Memory B cell (primary cell): ENCODE measurements at regions not wholly inside any gene's neighbourhood (a gene's known extent, or its start where the extent isn't known, plus 50 kb on each side); places are given as distances from the start of the nearest gene placed in this dataset.
"Not testable (repeated sequence)": the region's sequence is repeated elsewhere in the genome, so short reads cannot be mapped to it uniquely, and the experiment has no call there.

ENCODE experiments used
- ATAC-seq: fragments of 150-1000 bp; cut with Tn5 transposase; 2 replicates; pipeline ENCODE4 v1.10.0; 2021; ENCODE audit warnings: low read depth, mild to moderate bottlenecking, moderate library complexity
- DNase-seq, 2 donors: peaks; one replicate each; pipeline ENCODE4 v3.0.0; 2022; ENCODE audit warnings: low spot score in 2 of 2
- H3K27ac Mint-ChIP-seq: one replicate; pipeline ENCODE4 v1.8.0; 2022; ENCODE audit warnings: mild to moderate bottlenecking, moderate library complexity, mixed read lengths
- H3K27me3 Mint-ChIP-seq: one replicate; pipeline ENCODE4 v1.8.0; 2022; ENCODE audit warnings: mixed read lengths
- H3K36me3 Mint-ChIP-seq: one replicate; pipeline ENCODE4 v1.8.0; 2022; ENCODE audit warnings: mild to moderate bottlenecking, mixed read lengths
- H3K4me1 Mint-ChIP-seq: one replicate; pipeline ENCODE4 v1.8.0; 2022; ENCODE audit warnings: mixed read lengths
- H3K4me3 Mint-ChIP-seq: one replicate; pipeline ENCODE4 v1.8.0; 2022; ENCODE audit warnings: mild to moderate bottlenecking, moderate library complexity, mixed read lengths
- H3K9me3 Mint-ChIP-seq: one replicate; pipeline ENCODE4 v1.8.0; 2022; ENCODE audit warnings: mixed read lengths

DNA sequence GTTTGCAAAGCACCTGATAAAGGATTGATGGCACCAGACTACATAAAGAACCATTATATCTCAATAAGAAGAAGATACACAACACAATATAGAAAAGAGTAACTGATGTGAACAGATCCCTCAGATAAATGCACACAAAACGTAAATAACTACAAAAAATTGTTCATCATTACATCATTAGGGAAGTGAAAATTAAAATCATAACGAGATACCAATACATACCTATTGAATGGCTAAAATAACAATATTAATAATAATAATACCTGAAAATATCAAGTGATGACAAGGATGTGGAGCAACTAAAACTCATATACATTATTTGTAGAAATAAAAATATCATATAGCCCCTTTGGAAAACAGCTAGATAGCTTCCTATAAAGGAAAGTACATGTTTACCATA lies 469.5 kb downstream of the DMRTA1 start:
- Mint-ChIP-seq H3K36me3 (no peaks in the 10 kb centered on the region), H3K9me3 (peaks cover 3% of the 10 kb centered on the region), H3K4me1 (no peaks in the 10 kb centered on the region), H3K27me3 (no peaks in the 10 kb centered on the region), H3K4me3 (no peak overlapping the region), H3K27ac (no peak overlapping the region)
- DNase-seq (no peak), ATAC-seq (no peak)

DNA sequence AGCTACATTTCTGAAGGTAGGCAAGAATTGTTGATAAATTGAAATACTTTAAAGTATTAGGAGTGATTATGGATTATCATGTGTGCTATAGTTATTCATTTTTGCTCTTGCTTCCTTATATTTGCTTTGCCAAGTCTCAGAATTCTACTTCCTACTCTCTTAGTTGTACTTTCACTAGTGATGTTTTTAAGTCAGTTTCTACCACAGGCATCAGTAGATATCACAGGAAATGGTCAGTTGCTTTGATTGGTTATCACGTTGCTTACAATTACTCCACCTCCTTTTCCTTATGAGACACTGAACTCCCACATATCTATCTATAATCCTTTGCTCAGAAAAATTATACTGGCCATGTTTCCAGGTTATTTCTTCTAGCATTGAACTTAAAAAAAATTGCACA lies 472.8 kb downstream of the DMRTA1 start:
- DNase-seq (no peak), ATAC-seq (no peak)
- Mint-ChIP-seq H3K4me1 (no peaks in the 10 kb centered on the region), H3K9me3 (peaks cover 3% of the 10 kb centered on the region), H3K36me3 (no peaks in the 10 kb centered on the region), H3K4me3 (no peak overlapping the region), H3K27ac (no peak overlapping the region), H3K27me3 (no peaks in the 10 kb centered on the region)

DNA sequence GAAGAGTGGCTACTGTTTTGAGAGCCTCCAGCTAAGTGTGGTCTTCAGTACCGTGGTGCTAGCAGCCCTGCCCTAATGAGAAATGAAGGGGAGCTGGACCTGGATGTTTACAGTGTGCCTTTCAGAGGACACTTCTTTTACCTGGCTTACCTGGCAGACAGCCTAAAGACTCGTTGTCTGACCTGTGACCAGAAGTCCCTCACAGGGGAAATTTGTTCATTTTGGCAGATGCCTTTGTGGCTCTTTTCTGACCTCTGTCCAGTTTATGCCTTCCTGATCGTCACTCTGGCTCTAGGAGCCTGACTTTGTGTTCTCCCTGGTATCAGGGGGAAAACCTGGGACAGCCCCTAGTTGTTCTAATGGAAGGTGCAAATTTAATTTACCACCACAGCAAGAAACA lies 475.1 kb downstream of the DMRTA1 start:
- H3K9me3 Mint-ChIP-seq = peaks cover 3% of the 10 kb centered on the region
- H3K27ac Mint-ChIP-seq = no peak overlapping the region
- H3K36me3 Mint-ChIP-seq = no peaks in the 10 kb centered on the region
- ATAC-seq (no peak), DNase-seq (no peak)
- H3K4me1 Mint-ChIP-seq = no peaks in the 10 kb centered on the region
- H3K4me3 Mint-ChIP-seq = no peak overlapping the region
- no peaks in the 10 kb centered on the region for H3K27me3 Mint-ChIP-seq

DNA sequence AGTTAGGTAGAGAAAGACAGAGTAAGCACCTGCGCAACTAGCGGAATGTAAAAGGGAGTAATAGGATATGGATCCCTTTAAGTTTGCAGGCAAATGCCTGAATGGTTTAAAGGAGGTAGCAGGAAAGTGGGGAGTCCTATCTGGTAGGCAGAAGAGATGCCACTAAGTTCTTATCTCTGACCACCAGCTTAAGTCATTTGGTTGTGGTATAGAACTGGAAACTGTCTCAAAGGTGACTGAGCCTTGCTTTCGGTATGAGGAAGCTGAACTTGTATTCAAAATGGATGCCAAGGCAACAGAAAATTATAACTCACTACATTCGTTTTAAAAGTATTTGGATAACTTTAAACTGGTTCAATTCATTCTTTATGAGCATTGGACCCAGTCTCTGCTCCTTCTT lies 475.6 kb downstream of the DMRTA1 start:
- H3K27ac Mint-ChIP-seq = no peak overlapping the region
- ATAC-seq = no peak

GRCh38 chr9:22954550-22954949 lies 507.9 kb downstream of the DMRTA1 start:
- Mint-ChIP-seq H3K4me3 (no peak overlapping the region), H3K27me3 (no peaks in the 10 kb centered on the region), H3K9me3 (no peaks in the 10 kb centered on the region), H3K36me3 (no peaks in the 10 kb centered on the region), H3K4me1 (no peaks in the 10 kb centered on the region), H3K27ac (no peak overlapping the region)
- no peak for DNase-seq
- no peak for ATAC-seq

More for the DNA sequence above, 475.6 kb downstream of the DMRTA1 start:
- H3K4me3 Mint-ChIP-seq = no peak overlapping the region
- no peaks in the 10 kb centered on the region for H3K27me3 Mint-ChIP-seq
- no peaks in the 10 kb centered on the region for H3K4me1 Mint-ChIP-seq
- peaks cover 3% of the 10 kb centered on the region for H3K9me3 Mint-ChIP-seq
- H3K36me3 Mint-ChIP-seq = no peaks in the 10 kb centered on the region
- DNase-seq = no peak

DNA sequence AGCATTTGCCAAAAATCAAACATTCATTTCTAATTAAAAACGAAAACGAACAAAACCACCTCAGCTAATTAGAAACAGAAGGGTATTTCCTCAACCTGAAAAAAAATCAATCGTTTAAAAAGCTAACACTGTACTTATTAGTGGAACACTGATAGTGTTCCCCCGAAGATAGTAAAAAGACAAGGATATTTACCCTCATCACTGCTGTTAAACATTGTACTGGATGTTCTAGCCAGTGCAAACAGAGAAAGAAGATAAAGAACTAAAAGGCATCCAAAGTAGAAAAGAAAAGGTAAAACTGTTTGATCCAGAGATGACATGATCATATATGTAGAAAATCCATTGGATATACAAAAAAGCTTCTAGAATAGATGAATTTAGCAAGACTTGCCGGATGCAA lies 508.3 kb downstream of the DMRTA1 start:
- no peaks in the 10 kb centered on the region for H3K27me3 Mint-ChIP-seq
- no peaks in the 10 kb centered on the region for H3K9me3 Mint-ChIP-seq
- DNase-seq (no peak), ATAC-seq (no peak)
- no peak overlapping the region for H3K27ac Mint-ChIP-seq
- no peaks in the 10 kb centered on the region for H3K36me3 Mint-ChIP-seq
- H3K4me3 Mint-ChIP-seq = no peak overlapping the region
- no peaks in the 10 kb centered on the region for H3K4me1 Mint-ChIP-seq

- Mint-ChIP-seq H3K36me3 (no peaks in the 10 kb centered on the region), H3K9me3 (peaks cover 2% of the 10 kb centered on the region), H3K27ac (no peak overlapping the region), H3K4me1 (no peaks in the 10 kb centered on the region), H3K27me3 (no peaks in the 10 kb centered on the region), H3K4me3 (no peak overlapping the region)
- ATAC-seq (no peak), DNase-seq (no peak)
Measured at GRCh38 chr9:22969350-22969979, 522.8 kb downstream of the DMRTA1 start.

GRCh38 chr9:22970434-22970975 lies 523.9 kb downstream of the DMRTA1 start:
- DNase-seq (no peak), ATAC-seq (no peak)
- Mint-ChIP-seq H3K27me3 (no peaks in the 10 kb centered on the region), H3K4me1 (no peaks in the 10 kb centered on the region), H3K4me3 (no peak overlapping the region), H3K9me3 (peaks cover 2% of the 10 kb centered on the region), H3K36me3 (no peaks in the 10 kb centered on the region), H3K27ac (no peak overlapping the region)

DNA sequence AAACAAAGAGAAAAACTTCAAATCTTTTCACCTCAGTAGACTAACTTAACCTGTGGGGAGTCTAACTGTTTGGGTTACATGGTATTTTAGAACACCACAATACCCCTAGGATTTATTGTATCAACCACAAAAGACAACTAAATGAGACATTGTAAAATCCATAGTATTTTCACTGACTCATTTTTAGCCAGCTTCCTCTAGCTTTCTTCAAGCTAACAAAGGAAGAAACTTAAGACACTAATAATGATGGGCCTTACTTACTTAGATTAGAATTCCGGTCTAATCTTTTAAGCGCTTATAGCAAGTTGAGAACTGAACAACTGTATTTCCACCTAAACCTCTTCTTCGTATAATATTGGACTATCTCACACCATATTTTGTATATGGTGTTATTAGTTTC lies 529.3 kb downstream of the DMRTA1 start:
- H3K27me3 Mint-ChIP-seq = no peaks in the 10 kb centered on the region
- H3K27ac Mint-ChIP-seq = no peak overlapping the region
- no peak for ATAC-seq
- no peaks in the 10 kb centered on the region for H3K4me1 Mint-ChIP-seq
- no peak for DNase-seq
- peaks cover 2% of the 10 kb centered on the region for H3K9me3 Mint-ChIP-seq
- H3K36me3 Mint-ChIP-seq = no peaks in the 10 kb centered on the region
- H3K4me3 Mint-ChIP-seq = no peak overlapping the region

GRCh38 chr9:22976454-22976853 lies 529.8 kb downstream of the DMRTA1 start:
- H3K36me3 Mint-ChIP-seq = no peaks in the 10 kb centered on the region
- ATAC-seq (no peak), DNase-seq (no peak)
- no peak overlapping the region for H3K4me3 Mint-ChIP-seq
- no peaks in the 10 kb centered on the region for H3K4me1 Mint-ChIP-seq
- no peaks in the 10 kb centered on the region for H3K27me3 Mint-ChIP-seq
- H3K27ac Mint-ChIP-seq = no peak overlapping the region
- H3K9me3 Mint-ChIP-seq = peaks cover 2% of the 10 kb centered on the region

DNA sequence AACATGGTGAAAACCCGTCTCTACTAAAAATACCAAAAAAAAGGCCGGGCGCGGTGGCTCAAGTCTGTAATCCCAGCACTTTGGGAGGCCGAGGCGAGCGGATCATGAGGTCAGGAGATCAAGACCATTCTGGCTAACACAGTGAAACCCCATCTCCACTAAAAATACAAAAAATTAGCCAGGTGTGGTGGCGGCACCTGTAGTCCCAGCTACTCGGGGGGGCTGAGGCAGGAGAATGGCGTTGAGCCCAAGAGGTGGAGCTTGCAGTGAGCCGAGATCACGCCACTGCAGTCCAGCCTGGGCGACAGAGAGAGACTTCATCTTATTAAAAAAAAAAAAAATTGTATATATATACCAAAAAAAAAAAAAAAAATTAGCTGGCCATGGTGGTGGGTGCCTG lies 533.8 kb downstream of the DMRTA1 start:
- H3K27ac Mint-ChIP-seq, H3K27me3 Mint-ChIP-seq, H3K36me3 Mint-ChIP-seq, ATAC-seq, H3K4me1 Mint-ChIP-seq, DNase-seq, H3K4me3 Mint-ChIP-seq, H3K9me3 Mint-ChIP-seq: not testable (repeated sequence)

GRCh38 chr9:22986556-22986955 lies 539.9 kb downstream of the DMRTA1 start:
- H3K36me3 Mint-ChIP-seq = no peaks in the 10 kb centered on the region
- H3K9me3 Mint-ChIP-seq = peaks cover 9% of the 10 kb centered on the region
- no peak overlapping the region for H3K27ac Mint-ChIP-seq
- H3K4me3 Mint-ChIP-seq = no peak overlapping the region
- DNase-seq = no peak
- no peaks in the 10 kb centered on the region for H3K27me3 Mint-ChIP-seq
- no peak for ATAC-seq
- H3K4me1 Mint-ChIP-seq = peaks cover under 1% of the 10 kb centered on the region

GRCh38 chr9:22990349-22990748 lies 543.7 kb downstream of the DMRTA1 start:
- ATAC-seq (no peak), DNase-seq (no peak)
- H3K9me3 Mint-ChIP-seq = peaks cover 5% of the 10 kb centered on the region
- no peak overlapping the region for H3K27ac Mint-ChIP-seq
- H3K27me3 Mint-ChIP-seq = no peaks in the 10 kb centered on the region
- H3K4me1 Mint-ChIP-seq = peaks cover 2% of the 10 kb centered on the region
- no peak overlapping the region for H3K4me3 Mint-ChIP-seq
- no peaks in the 10 kb centered on the region for H3K36me3 Mint-ChIP-seq

GRCh38 chr9:22992780-22993179 lies 546.2 kb downstream of the DMRTA1 start:
- H3K36me3 Mint-ChIP-seq = no peaks in the 10 kb centered on the region
- H3K27me3 Mint-ChIP-seq = no peaks in the 10 kb centered on the region
- H3K4me1 Mint-ChIP-seq = peaks cover 2% of the 10 kb centered on the region
- H3K27ac Mint-ChIP-seq = no peak overlapping the region
- H3K9me3 Mint-ChIP-seq = peaks cover 5% of the 10 kb centered on the region
- DNase-seq = no peak
- H3K4me3 Mint-ChIP-seq = no peak overlapping the region
- ATAC-seq = no peak

DNA sequence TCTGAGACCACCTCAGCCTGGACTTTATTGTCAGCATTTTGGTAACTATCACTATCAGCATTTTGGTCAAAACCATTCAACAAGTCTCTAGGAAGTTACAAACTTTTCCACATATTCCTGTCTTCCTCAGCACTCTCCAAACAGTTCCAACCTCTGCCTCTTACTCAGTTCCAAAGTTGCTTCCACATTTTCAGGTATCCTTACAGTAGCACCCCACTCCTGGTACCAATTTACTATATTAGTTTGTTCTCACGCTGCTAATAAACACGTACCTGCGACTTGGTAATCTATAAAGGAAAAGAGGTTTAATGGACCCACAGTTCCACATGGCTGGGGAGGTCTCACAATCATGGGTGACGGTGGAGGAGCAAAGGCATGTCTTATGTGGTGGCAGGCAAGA lies 551.3 kb downstream of the DMRTA1 start:
- H3K27me3 Mint-ChIP-seq = no peaks in the 10 kb centered on the region
- H3K4me1 Mint-ChIP-seq = no peaks in the 10 kb centered on the region
- no peaks in the 10 kb centered on the region for H3K36me3 Mint-ChIP-seq
- H3K4me3 Mint-ChIP-seq = no peak overlapping the region
- H3K9me3 Mint-ChIP-seq = peaks cover 7% of the 10 kb centered on the region
- H3K27ac Mint-ChIP-seq = no peak overlapping the region
- ATAC-seq = no peak
- DNase-seq = no peak
